ENCODE measurements at regions not wholly inside any gene's neighbourhood (a gene's known extent, or its start where the extent isn't known, plus 50 kb on each side); places are given as distances from the start of the nearest gene placed in this dataset.

- Histone ChIP-seq H3K9me3 (no peaks in the 10 kb centered on the region), H3K36me3 (no peaks in the 10 kb centered on the region), H3K4me3 (no peak overlapping the region), H3K9ac (no peak overlapping the region), H3K4me1 (no peaks in the 10 kb centered on the region), H3K27ac (no peak overlapping the region), H4K20me1 (no peaks in the 10 kb centered on the region), H3K4me2 (no peak overlapping the region), H3K27me3 (no peaks in the 10 kb centered on the region)
- TF ChIP-seq Cebpa-rat (IDR thresholded peaks at IDR 0.05) = no peak
These were observed 314.4 kb downstream of the SHQ1 start for GRCh38 chr3:72533591-72534473.

- Histone ChIP-seq H3K27me3 (no peaks in the 10 kb centered on the region), H3K9ac (no peak overlapping the region), H4K20me1 (no peaks in the 10 kb centered on the region), H3K4me1 (no peaks in the 10 kb centered on the region), H3K4me2 (no peak overlapping the region), H3K27ac (no peak overlapping the region), H3K4me3 (no peak overlapping the region), H3K9me3 (no peaks in the 10 kb centered on the region), H3K36me3 (no peaks in the 10 kb centered on the region)
- no peak for TF ChIP-seq Cebpa-rat (IDR thresholded peaks at IDR 0.05)
These were observed 317.8 kb downstream of the SHQ1 start for GRCh38 chr3:72530426-72530825.

GRCh38 chr3:72529081-72529480 lies 319.2 kb downstream of the SHQ1 start:
- Histone ChIP-seq H3K9me3 (no peaks in the 10 kb centered on the region), H4K20me1 (no peaks in the 10 kb centered on the region), H3K36me3 (no peaks in the 10 kb centered on the region), H3K4me3 (no peak overlapping the region), H3K27ac (no peak overlapping the region), H3K4me2 (no peak overlapping the region), H3K9ac (no peak overlapping the region), H3K4me1 (no peaks in the 10 kb centered on the region), H3K27me3 (no peaks in the 10 kb centered on the region)
- no peak for TF ChIP-seq Cebpa-rat (IDR thresholded peaks at IDR 0.05)

- Histone ChIP-seq H3K4me1 (peaks cover 20% of the 10 kb centered on the region), H3K36me3 (no peaks in the 10 kb centered on the region), H3K4me2 (peak overlapping the region; percentile 58), H3K4me3 (no peak overlapping the region), H3K9ac (no peak overlapping the region), H3K9me3 (no peaks in the 10 kb centered on the region), H3K27me3 (no peaks in the 10 kb centered on the region), H3K27ac (peak overlapping the region; percentile 30; the same call in 1 of the 2 replicates), H4K20me1 (no peaks in the 10 kb centered on the region)
- TF ChIP-seq Cebpa-rat (IDR thresholded peaks at IDR 0.05) = no peak
These were observed 324.7 kb downstream of the SHQ1 start for GRCh38 chr3:72523429-72524151.

- TF ChIP-seq Cebpa-rat (IDR thresholded peaks at IDR 0.05) = no peak
- Histone ChIP-seq H3K27me3 (no peaks in the 10 kb centered on the region), H3K9me3 (no peaks in the 10 kb centered on the region), H4K20me1 (no peaks in the 10 kb centered on the region), H3K27ac (no peak overlapping the region), H3K4me1 (peaks cover 20% of the 10 kb centered on the region), H3K4me3 (no peak overlapping the region), H3K4me2 (no peak overlapping the region), H3K9ac (no peak overlapping the region), H3K36me3 (no peaks in the 10 kb centered on the region)
These were observed 327.4 kb downstream of the SHQ1 start for GRCh38 chr3:72520690-72521308.

GRCh38 chr3:72519946-72520604 lies 328.2 kb downstream of the SHQ1 start:
- Histone ChIP-seq H3K27me3 (no peaks in the 10 kb centered on the region), H3K9ac (no peak overlapping the region), H3K9me3 (no peaks in the 10 kb centered on the region), H3K4me3 (no peak overlapping the region), H3K27ac (no peak overlapping the region), H3K4me2 (peak overlapping the region; percentile 11; the same call in 1 of the 2 replicates), H3K36me3 (no peaks in the 10 kb centered on the region), H4K20me1 (no peaks in the 10 kb centered on the region), H3K4me1 (peaks cover 20% of the 10 kb centered on the region)
- no peak for TF ChIP-seq Cebpa-rat (IDR thresholded peaks at IDR 0.05)

GRCh38 chr3:72517921-72518424 lies 330.3 kb downstream of the SHQ1 start:
- Histone ChIP-seq H3K9ac (no peak overlapping the region), H3K36me3 (no peaks in the 10 kb centered on the region), H3K27me3 (no peaks in the 10 kb centered on the region), H3K27ac (no peak overlapping the region), H3K4me2 (no peak overlapping the region), H3K9me3 (no peaks in the 10 kb centered on the region), H3K4me1 (peaks cover 11% of the 10 kb centered on the region), H4K20me1 (no peaks in the 10 kb centered on the region), H3K4me3 (no peak overlapping the region)
- TF ChIP-seq Cebpa-rat (IDR thresholded peaks at IDR 0.05) = no peak

- no peaks in the 10 kb centered on the region for H3K36me3 ChIP-seq
- H3K9me3 ChIP-seq = no peaks in the 10 kb centered on the region
- H4K20me1 ChIP-seq = no peaks in the 10 kb centered on the region
- no peak for TF ChIP-seq Cebpa-rat (IDR thresholded peaks at IDR 0.05)
- no peaks in the 10 kb centered on the region for H3K27me3 ChIP-seq
- peaks cover 5% of the 10 kb centered on the region for H3K4me1 ChIP-seq
- H3K27ac ChIP-seq = no peak overlapping the region
- H3K4me2 ChIP-seq = no peak overlapping the region
- H3K4me3 ChIP-seq = no peak overlapping the region
- H3K9ac ChIP-seq = no peak overlapping the region
These were observed 330.9 kb downstream of the SHQ1 start for GRCh38 chr3:72517336-72517735.

GRCh38 chr3:72516361-72516760 lies 331.9 kb downstream of the SHQ1 start:
- H3K9ac ChIP-seq = no peak overlapping the region
- H3K4me1 ChIP-seq = peaks cover 11% of the 10 kb centered on the region
- H3K27ac ChIP-seq = no peak overlapping the region
- H3K4me2 ChIP-seq = no peak overlapping the region
- H3K27me3 ChIP-seq = no peaks in the 10 kb centered on the region
- no peak for TF ChIP-seq Cebpa-rat (IDR thresholded peaks at IDR 0.05)
- H4K20me1 ChIP-seq = no peaks in the 10 kb centered on the region
- no peaks in the 10 kb centered on the region for H3K36me3 ChIP-seq
- H3K4me3 ChIP-seq = no peak overlapping the region
- no peaks in the 10 kb centered on the region for H3K9me3 ChIP-seq

Data from BLaER1 (cell line).